HG03354 (cell line): ENCODE measurements at regions not wholly inside any gene's neighbourhood (a gene's known extent, or its start where the extent isn't known, plus 50 kb on each side); places are given as distances from the start of the nearest gene placed in this dataset.
A peak's percentile ranks its signal among the peaks of the same experiment; 100 is the strongest.

Experiments
- ATAC-seq: cut with Tn5 transposase; IDR thresholded peaks from one replicate; pipeline ENCODE4 v1.9.1; 2021; ENCODE audit warnings: mild to moderate bottlenecking; ENCODE audit not compliant: unreplicated experiment, poor library complexity, severe bottlenecking

DNA sequence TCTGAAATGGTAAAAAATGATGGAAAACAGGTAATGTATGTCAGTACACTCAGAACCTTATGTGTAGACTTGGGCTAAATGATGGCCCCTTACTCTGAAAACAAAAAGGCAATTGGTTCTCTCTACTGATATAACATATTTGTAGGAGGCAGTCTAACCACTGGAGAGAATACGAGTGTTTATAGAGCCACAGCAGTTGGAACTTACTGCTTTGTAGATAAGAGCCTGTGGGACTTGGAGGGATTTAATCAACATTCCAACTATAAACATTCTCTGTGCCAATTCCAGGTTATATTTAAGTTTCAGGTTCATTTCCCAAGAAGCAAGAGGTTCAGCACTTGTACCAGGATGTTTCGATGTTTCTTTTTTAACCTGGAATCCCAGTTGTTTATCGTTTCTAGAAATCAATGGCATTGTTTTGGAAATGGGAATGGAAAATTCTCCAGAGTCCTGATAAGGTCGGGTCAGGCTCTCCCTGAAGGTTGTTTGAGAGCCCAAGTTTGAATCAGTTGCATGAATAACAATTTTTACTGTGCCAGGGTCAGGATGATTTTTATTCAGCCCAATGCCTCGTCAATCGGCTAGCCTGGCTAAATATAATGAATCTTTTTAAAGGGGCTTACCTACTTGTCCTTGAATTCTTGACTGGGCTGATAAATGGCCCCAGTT is 278.4 kb upstream of the FAM98A start:
- no peak for ATAC-seq

DNA sequence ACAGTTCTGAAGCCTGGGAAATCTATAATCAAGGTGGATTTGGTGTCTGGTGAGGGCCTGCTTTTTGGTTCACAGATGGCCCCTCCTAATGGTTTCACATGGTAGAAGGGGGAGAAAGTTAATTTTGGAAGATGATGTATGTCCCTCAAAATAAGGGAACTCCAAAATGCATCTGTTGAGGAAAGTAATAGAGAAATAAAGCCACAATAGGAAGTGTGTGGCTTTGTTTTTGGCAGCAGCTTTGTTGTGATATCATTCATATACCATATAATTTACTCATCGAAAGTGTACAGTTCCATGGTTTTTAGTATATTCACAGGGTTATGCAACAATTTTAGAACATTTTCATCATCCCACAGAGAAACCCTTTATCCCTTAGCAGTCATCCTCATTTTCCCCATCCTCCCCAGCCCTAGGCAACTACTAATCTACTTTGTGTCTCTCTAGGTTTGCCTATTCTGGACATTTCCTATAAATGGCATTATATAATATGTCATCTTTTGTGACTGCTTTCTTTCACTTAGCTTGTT is 274.0 kb upstream of the FAM98A start:
- ATAC-seq: no peak

DNA sequence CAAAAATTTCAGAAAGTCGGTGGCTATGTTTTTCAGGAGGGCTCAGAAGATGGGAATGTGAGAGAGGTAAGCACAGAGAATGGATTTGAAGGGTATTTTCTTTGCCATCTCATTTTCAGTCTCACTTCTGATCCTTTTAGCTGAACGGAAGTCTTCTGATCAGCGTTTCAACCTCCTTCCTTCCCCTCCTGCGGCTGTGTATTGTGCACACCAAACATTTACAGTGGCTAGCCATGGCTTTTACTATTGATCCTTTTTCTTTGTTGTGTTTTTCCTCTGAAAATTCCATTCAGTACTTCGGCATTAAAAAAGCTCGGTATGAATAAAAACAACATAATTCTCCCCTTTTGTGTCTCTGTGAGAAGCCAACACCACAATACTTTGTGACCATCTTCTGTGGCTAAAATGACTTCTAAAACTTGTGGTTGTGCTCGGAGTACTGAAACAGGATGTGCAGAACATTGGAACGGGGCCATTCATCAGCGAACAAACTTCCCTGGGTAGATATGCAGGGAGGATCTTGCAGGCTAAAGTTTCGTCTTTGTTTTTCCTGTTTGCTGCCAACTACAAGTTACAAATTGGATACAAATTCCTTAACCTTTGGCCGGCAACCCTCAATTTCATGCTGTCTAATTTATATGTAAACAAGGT is 260.8 kb upstream of the FAM98A start:
- ATAC-seq: peak; percentile 61

DNA sequence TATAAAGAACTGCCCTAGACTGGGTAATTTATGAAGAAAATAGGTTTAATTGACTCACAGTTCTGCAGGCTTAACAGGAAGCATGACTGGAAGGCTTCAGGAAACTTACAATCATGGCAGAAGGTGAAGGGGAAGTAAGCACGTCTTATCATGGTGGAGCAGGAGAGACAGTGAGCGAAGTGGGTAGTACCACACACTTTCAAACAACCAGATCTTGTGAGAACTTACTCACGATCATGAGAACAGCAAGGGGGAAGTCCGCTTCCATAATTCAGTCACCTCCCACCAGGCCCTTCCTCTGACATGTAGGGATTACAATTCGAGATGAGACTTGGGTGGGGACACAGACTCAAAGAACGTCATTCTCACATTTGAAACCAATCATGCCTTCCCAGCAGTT is 260.1 kb upstream of the FAM98A start:
- ATAC-seq: no peak

DNA sequence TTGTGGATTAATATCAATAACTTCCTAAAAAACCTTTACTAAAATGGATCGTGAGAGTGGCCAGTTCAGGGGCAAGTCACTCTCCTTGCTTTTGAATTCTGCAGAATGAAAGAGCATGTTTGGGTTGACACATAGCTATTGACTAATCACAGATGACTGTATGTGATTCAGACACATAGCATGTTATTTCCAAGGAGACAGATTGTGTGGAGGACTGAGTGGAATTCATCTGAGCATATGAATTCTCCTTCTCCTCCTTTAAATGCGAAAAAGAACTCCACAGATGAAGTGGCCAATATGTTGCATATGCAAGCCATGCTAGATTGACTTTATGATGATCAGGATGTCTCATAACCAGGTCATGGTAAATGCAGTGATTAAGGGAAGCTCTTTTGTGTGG is 249.4 kb upstream of the FAM98A start:
- ATAC-seq: no peak

DNA sequence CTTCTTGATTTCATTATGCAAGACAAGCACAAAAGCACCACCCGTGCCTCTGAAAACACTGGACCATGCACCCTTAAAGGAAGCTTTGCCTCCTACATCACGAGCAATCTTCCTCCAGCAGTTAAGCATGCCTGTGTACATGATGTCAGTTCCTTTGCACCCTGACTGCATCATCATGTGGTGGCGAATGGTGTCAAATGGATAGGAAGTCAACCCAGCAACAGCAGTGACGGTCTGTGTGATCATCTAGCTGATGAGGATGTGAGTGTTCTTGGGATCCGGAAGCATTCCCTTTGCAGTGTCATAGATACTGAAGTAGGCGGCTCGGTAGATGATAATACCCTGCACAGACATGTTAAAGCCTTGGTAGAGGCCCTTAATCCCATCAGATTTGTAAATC is 240.7 kb upstream of the FAM98A start:
- ATAC-seq: no peak

DNA sequence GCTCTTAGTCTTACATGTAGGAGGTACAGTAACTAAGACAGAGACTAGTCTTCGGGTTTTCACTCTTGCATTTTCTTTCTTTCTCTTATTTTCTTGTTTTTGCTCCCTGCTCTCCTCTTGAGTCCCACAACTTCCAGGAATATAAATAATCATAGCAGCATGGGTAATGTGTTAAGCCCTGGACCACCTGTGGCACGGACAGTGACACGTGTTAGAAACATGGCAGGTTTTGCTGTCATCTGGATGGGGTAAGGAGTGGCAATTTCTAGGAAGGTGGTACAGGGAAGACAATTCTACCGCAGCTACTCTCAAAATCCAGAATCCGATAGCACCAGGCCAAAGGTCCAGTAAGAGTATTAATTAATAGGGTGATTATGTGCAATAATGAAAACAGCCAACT is 237.5 kb upstream of the FAM98A start:
- no peak for ATAC-seq

DNA sequence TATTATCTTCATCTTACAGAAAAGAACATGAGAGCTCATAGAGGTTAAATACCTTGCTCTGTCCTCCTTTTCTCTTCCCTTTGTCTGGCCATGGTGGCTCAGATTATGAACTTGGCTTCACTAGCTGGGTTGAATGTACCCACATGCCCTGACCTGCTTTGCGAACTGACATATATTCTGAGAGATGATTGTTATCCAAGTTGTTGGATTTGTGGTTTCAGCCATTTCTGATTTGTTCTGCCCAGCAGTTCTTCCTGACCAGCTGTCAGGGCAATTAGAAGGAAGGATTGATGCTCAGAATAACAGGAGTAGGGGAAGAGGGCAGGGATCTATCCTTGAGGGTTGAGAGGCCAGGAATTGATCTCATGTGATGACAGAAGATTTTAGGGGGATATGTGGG is 236.8 kb upstream of the FAM98A start:
- no peak for ATAC-seq

DNA sequence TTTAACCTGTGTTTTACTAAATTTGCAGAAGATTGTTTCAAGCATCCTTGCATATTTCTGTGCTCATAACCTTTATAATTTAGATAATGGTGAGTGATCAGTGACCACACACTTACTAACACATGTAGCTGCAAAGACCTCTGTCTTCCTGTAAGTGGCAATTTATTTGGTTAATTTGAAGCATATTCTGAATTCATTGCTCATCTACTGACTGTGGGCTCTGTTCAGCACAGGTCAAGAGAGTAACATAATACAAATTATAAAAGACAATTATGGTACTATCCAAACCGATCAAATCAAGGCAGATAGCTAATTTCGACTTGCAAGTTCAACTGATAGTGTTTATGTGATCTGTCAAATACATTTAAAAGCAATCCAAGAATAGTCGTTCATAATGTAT is 223.9 kb upstream of the FAM98A start:
- ATAC-seq: no peak

DNA sequence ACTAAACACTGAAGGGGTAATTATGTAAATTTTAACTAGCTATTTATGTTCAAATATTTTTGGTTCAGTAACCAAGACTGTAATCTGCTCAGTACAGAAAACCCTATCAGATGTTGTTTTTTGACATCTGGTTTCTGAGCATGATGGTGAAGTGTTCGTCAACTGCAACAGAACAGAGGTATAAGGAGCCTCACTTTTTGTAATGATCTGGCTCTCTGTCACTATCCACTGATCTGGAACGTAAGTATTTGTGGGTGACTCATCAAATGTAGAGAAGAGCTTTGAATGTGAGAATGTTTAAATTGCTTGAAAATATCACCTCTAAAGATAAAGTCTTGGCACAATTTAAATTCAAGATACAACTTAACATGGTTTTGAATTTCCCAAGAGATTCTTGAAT is 213.6 kb upstream of the FAM98A start:
- no peak for ATAC-seq

DNA sequence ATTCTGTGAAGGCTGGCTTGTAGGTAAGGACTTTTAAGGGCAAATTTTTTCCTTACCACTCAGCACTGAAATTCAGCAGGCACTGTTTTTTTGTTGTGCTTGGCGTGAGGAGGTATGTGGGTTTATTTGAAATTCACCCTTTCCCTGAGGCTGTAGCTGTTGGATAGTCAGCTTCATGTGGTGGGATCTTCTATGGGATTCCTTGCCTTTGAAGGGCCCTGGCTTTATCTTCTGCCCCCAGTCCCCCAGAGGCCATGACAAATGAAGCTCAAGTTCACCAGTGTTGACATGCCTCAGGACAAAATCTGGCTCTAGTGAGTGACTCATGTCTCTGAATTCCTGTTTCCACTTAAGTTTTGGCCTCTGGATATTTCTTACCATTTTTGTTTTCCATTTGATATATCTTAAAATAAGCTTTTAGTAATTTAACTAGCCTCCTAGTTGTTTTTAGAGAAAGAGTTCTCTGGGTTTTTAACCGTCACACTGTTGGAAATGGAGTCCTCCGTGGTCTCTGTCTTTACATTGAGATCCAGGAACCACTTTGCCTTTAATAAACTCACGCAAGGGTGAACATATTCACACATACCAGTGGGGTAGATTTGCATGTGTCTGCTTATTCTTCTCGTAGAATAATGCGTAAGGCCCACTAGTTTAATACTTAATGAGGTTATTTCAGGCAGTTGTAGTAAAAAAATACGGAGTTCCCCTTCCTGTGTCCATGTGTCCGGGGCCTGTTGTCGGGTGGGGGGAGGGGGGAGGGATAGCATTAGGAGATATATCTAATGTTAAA is 211.1 kb upstream of the FAM98A start:
- no peak for ATAC-seq

DNA sequence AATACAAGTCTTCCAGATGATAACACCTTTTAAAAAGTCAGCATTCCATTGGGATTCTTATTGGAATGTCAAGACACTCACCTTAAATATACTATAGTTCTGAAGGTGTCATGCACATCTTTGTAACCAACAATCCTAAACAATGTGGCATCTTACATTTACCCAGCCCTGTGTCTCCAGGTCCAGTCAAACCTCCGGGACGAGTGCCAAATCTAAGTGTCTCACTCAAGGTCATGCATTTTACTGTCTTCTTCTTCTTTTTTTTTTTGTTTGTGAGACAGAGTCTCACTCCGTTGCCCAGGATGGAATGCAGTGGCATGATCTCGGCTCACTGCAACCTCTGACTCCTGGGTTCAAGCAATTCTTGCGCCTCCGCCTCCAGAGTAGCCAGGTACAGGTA is 206.9 kb upstream of the FAM98A start:
- ATAC-seq: no peak

DNA sequence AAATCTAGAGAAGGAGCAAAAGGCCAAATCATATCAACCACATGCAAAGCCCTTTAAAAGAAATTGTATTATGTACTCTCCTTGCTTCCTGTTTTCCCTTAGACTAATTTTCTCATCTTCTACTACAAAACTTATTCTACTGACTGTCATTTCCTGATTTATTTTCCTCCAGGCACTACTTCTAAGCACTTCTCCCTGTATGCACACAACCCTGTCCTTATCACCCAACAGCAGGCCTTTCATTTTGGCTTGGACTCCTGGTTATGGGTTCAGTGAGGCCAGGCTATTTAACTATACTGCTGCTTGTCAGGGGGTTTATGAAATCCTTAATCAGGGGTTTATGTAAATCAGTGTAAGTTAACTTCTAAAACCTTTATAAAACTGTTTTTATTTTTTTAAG is 205.1 kb upstream of the FAM98A start:
- ATAC-seq: no peak

DNA sequence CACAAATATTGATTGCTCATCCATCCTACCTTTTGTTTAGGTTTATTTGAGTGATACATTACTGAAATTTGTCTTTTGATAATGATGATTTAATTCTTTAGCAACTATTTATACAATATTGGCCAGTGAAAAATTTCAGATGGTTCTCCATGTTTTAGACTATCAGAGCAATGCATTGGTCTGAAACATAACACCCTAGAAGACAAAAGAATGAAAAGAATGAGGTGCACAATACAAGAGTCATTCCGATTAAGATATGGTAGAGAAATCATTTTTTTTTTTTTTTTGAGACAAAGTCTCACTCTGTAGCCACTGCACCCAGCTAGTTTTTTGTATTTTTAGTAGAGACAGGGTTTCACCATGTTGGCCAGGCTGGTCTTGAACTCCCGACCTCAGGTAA is 197.4 kb upstream of the FAM98A start:
- no peak for ATAC-seq

DNA sequence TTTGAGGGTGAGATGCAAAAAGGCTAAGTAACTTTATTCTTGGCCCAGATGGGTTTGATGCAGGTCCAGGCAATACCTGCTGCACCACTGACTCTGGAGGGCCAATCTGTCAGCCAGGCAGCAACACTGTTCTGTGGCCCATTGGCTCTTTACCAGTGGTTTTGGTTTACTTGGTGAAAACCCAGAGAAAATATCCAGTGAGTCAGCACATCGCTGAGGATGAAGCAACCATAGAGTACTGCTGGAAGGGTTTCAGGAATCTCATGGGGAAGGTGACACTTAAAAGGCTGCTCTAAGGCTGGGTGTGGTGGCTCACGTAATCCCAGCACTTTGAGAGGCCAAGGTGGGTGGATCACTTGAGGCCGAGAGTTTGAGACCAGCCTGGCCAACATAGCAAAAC is 192.5 kb upstream of the FAM98A start:
- no peak for ATAC-seq

DNA sequence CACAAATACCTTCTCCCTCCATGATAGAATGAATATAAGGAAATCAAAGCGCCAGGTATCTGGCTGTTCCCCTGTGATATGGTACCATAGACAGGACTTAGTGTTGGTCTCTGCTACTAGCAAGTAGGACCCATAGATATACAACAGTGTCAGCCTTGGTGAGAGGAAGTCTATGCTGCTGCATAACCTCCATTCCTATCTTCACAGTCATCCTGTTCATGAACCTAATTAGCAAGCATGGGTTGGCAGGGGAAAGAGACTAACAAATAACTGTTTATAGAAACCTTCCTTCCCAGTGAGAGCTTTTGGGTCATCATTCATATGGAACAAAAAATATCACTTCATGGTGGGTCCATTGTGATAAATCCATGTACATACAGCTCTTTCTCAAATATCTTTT is 188.9 kb upstream of the FAM98A start:
- ATAC-seq: no peak

DNA sequence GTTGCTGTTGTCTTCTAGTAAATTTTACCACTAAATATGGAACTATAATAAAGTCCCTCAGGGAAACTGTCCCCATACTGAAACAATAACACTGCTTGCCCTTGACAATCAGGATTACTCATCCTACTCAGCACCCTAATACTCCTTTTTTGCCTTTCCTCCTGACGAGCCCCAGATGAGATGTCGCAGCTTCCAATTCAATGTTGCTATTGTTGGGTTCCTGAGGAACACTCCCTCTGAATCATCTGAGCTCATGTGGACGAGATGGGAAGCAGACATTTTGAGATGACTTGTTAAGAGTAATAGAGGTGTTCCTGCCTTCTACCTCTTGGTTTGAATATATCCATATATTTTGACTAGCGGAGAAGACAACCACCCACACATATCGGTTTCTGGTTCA is 187.8 kb upstream of the FAM98A start:
- no peak for ATAC-seq

DNA sequence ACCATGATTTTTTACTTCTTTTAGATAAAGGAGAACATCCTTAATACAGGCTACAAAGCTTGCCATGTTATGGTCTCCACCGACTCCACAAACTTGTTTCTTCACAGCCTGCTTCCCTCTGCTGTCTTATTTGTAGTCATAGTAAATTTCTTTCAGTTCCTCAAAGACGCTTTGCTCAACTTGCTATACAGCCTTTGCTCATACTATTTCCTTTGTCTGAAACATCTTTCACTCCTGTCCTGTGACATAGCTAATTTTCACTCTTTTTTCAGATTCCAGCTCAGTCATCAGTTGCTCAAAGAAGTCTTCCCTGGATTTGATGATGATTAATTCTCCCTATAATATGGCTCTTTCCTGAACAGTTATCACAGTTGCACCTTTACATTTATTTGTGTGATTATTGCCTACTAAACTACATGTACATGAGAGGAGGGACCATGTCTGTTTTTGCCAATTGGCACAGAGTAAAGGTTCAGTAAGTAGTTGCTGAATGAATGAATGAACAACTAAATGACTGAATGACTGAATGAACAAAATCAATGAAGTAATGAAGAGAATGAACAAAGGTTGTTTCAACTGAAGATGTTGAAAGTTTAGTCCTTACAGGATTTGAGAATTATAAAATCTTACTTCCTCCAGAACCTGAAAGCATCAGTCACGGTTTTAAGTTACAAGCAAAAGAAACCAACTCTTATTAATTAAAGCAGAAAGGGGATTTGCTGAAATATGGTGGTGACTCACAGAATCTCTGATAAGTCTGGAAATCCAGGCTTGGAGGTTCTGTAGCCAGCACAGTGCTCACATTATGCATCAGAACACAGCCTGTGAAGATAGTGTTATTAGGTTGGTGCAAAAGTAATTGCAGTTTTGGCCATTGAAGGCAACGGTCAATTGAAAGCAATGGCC is 186.4 kb upstream of the FAM98A start:
- peak; percentile 91 for ATAC-seq

DNA sequence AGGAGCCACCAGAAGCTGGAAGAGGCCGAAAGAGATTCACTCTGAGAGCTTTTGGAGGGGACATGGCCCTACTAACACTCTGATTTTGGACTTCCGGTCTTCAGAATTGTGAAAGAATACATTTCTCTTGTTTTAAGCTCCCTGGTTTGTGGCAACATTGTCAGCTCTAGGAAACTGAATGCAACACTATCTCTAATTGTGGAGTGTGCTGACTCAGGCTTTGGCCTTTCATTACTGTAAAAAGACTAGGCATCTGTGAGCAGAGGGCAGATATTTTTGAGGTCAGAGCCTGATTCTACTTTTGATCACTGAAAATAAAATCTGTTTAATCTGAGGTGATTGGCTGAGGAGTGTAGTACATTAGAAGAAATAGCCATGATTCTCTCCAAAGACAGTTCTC is 185.4 kb upstream of the FAM98A start:
- peak; percentile 13 for ATAC-seq
